ENCODE measurements at regions not wholly inside any gene's neighbourhood (a gene's known extent, or its start where the extent isn't known, plus 50 kb on each side); places are given as distances from the start of the nearest gene placed in this dataset.

DNA sequence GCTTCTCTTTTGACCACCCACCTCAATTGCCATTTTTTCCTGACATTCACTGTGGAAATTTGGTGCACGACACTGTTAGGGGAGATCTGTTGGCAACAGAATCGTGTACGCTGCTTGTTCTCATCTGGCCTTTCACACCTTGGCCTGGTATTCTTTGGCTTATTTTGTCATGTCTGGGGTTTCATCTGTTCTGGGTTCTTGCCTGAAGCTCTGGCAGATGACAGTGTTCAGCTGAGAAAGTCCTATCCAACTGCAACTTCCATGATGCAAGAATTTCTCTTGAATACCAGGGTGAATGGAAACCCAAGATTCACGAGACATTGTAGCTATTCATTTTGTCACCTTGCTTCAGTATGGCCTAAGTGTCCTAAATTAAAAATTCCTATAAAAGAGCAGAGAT is 82.6 kb upstream of the CELF2 start:
- TF ChIP-seq ESRRA (IDR thresholded peaks at IDR 0.05; ENCODE audit: low read length), result no peak
- TF ChIP-seq, protein P1, sequence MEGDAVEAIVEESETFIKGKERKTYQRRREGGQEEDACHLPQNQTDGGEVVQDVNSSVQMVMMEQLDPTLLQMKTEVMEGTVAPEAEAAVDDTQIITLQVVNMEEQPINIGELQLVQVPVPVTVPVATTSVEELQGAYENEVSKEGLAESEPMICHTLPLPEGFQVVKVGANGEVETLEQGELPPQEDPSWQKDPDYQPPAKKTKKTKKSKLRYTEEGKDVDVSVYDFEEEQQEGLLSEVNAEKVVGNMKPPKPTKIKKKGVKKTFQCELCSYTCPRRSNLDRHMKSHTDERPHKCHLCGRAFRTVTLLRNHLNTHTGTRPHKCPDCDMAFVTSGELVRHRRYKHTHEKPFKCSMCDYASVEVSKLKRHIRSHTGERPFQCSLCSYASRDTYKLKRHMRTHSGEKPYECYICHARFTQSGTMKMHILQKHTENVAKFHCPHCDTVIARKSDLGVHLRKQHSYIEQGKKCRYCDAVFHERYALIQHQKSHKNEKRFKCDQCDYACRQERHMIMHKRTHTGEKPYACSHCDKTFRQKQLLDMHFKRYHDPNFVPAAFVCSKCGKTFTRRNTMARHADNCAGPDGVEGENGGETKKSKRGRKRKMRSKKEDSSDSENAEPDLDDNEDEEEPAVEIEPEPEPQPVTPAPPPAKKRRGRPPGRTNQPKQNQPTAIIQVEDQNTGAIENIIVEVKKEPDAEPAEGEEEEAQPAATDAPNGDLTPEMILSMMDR (IDR thresholded peaks at IDR 0.05 in 2 of 3, conservative IDR thresholded peaks at IDR 0.05 in 1 of 3; ENCODE audit: control insufficient read depth in 2 of 3, extremely low read depth in 1 of 3, insufficient read depth in 1 of 3, low read depth in 3 of 3, low read length in 3 of 3), result no peak
